Activated CD4-positive, CD25-positive, alpha-beta regulatory T cell treated with anti-CD3 and anti-CD28 coated beads, Interleukin-2, amount 50 U/mL, for 72 hours (primary cell): ENCODE measurements at regions not wholly inside any gene's neighbourhood (a gene's known extent, or its start where the extent isn't known, plus 50 kb on each side); places are given as distances from the start of the nearest gene placed in this dataset.
A peak's percentile ranks its signal among the peaks of the same experiment; 100 is the strongest.

Experiments used
- DNase-seq: peaks from one replicate; pipeline ENCODE4 v3.0.0; 2021

GRCh38 chr13:26989261-26989956 is 182.2 kb downstream of the USP12 start:
- DNase-seq = no peak

- DNase-seq = no peak
Measured at GRCh38 chr13:26988059-26988769, 183.4 kb downstream of the USP12 start.

- DNase-seq = no peak
Measured at GRCh38 chr13:26987486-26988013, 184.1 kb downstream of the USP12 start.

GRCh38 chr13:26985285-26985878 is 186.2 kb downstream of the USP12 start:
- DNase-seq = peak; percentile 55

- no peak for DNase-seq
Measured at GRCh38 chr13:26984337-26984736, 187.3 kb downstream of the USP12 start.

- no peak for DNase-seq
Measured at GRCh38 chr13:26983543-26984320, 187.9 kb downstream of the USP12 start.

- DNase-seq = no peak
Measured at GRCh38 chr13:26980099-26981031, 191.2 kb downstream of the USP12 start.

- DNase-seq = no peak
Measured at GRCh38 chr13:26979334-26979733, 192.3 kb downstream of the USP12 start.

GRCh38 chr13:26978081-26978860 is 193.3 kb downstream of the USP12 start:
- no peak for DNase-seq

- DNase-seq = no peak
Measured at GRCh38 chr13:26977541-26977940, 194.1 kb downstream of the USP12 start.

- no peak for DNase-seq
Measured at GRCh38 chr13:26976313-26976712, 195.3 kb downstream of the USP12 start.

- no peak for DNase-seq
Measured at GRCh38 chr13:26973946-26974345, 197.7 kb downstream of the USP12 start.

- DNase-seq = no peak
Measured at GRCh38 chr13:26973295-26973694, 198.3 kb downstream of the USP12 start.

GRCh38 chr13:26971990-26972887 is 199.4 kb downstream of the USP12 start:
- no peak for DNase-seq

- DNase-seq = no peak
Measured at GRCh38 chr13:26968431-26969341, 202.9 kb downstream of the USP12 start.

GRCh38 chr13:26967119-26968038 is 204.2 kb downstream of the USP12 start:
- no peak for DNase-seq

GRCh38 chr13:26966701-26967080 is 204.9 kb downstream of the USP12 start:
- no peak for DNase-seq
